GM12873 (cell line): ENCODE measurements at regions not wholly inside any gene's neighbourhood (a gene's known extent, or its start where the extent isn't known, plus 50 kb on each side); places are given as distances from the start of the nearest gene placed in this dataset.

Experiments used
- TF ChIP-seq, protein P1 (sequence below): IDR thresholded peaks from 2 replicates; pipeline ENCODE4 v1.5.1; 2012; ENCODE audit warnings: low read depth, mild to moderate bottlenecking, moderate library complexity, low read length, control low read depth; ENCODE audit not compliant: insufficient read depth; ENCODE audit errors: missing control alignments

- TF ChIP-seq, protein P1, sequence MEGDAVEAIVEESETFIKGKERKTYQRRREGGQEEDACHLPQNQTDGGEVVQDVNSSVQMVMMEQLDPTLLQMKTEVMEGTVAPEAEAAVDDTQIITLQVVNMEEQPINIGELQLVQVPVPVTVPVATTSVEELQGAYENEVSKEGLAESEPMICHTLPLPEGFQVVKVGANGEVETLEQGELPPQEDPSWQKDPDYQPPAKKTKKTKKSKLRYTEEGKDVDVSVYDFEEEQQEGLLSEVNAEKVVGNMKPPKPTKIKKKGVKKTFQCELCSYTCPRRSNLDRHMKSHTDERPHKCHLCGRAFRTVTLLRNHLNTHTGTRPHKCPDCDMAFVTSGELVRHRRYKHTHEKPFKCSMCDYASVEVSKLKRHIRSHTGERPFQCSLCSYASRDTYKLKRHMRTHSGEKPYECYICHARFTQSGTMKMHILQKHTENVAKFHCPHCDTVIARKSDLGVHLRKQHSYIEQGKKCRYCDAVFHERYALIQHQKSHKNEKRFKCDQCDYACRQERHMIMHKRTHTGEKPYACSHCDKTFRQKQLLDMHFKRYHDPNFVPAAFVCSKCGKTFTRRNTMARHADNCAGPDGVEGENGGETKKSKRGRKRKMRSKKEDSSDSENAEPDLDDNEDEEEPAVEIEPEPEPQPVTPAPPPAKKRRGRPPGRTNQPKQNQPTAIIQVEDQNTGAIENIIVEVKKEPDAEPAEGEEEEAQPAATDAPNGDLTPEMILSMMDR, result no peak
These were observed 286.3 kb downstream of the NUAK1 start for GRCh38 chr12:105852496-105852895.

DNA sequence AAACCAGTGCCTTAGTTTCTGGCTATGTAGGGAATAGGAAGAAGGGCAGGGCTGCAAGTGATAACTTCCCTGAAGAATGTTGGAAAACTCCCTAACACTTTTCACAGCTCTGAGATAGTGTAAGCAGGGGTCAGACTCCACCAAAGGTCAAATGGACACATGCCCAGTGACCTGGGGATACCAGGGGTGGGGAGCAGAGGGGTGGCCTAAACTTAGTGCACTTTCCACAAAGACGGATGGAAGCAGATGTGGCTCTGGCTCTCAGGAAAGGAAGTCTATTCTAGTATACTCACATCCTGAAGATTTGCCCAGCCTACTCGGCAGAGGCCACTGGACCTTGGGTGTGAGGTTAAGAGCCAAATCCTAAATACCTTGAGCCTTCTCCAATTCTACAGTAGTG is 285.8 kb downstream of the NUAK1 start:
- TF ChIP-seq, protein P1, result no peak

- TF ChIP-seq, protein P1, result no peak
These were observed 284.7 kb downstream of the NUAK1 start for GRCh38 chr12:105854071-105854470.

GRCh38 chr12:105855361-105856047 is 283.2 kb downstream of the NUAK1 start:
- TF ChIP-seq, protein P1, result no peak

DNA sequence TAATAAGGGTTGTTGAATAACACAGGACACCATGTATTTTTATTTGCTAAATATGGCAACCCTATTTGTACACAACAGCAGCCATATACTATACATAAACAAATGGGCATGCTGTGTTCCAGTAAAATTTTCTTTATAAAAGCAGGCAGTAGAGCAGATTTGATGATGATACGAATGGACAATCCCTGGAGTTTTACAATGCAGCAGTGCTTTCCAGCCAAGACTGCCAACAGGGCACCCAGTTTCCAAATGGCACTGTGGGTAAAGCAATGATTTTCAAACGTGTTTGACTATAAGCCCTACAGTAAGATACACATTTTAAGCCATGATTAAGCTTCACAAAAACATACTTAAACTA is 282.7 kb downstream of the NUAK1 start:
- TF ChIP-seq, protein P1, result no peak

GRCh38 chr12:105858981-105859710 is 279.6 kb downstream of the NUAK1 start:
- TF ChIP-seq, protein P1, result no peak

- TF ChIP-seq, protein P1, result no peak
These were observed 278.1 kb downstream of the NUAK1 start for GRCh38 chr12:105860561-105861207.
